AG09309 (cell line): ENCODE measurements at regions not wholly inside any gene's neighbourhood (a gene's known extent, or its start where the extent isn't known, plus 50 kb on each side); places are given as distances from the start of the nearest gene placed in this dataset.
A peak's percentile ranks its signal among the peaks of the same experiment; 100 is the strongest.

ENCODE experiments used
- DNase-seq: peaks from one replicate; pipeline ENCODE4 v3.0.0-alpha.2; 2010; ENCODE audit warnings: low read depth
- H3K4me3 ChIP-seq: 2 replicates; pipeline ENCODE4 v1.5.1; 2011; ENCODE audit warnings: mild to moderate bottlenecking, low read depth, low read length, moderate library complexity; ENCODE audit not compliant: control insufficient read depth
- TF ChIP-seq, protein P1 (sequence below): IDR thresholded peaks from 2 replicates; pipeline ENCODE4 v1.5.1; 2011; ENCODE audit warnings: mild to moderate bottlenecking, low read depth, low read length, inconsistent platforms; ENCODE audit not compliant: insufficient read depth, control insufficient read depth; ENCODE audit errors: missing control alignments

DNA sequence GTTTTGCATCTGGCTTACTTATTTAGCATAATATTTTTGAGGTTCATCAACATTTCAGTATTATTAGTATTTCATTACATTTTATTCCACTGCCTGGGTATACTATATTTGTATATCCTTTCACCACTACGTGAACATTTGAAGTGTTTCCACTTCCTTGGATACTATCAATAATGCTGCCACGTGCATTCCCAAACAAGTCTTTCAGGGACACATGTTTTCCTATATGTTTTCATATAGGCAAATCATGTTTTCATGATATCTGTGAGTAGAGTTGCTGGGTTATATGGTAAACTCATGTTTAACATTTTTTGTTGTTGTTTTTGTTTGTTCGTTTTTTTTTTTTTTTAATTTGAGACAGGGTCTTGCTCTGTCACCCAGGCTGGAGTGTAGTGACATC, 380.1 kb downstream of the OMA1 start:
- no peak for DNase-seq
- TF ChIP-seq, protein P1, sequence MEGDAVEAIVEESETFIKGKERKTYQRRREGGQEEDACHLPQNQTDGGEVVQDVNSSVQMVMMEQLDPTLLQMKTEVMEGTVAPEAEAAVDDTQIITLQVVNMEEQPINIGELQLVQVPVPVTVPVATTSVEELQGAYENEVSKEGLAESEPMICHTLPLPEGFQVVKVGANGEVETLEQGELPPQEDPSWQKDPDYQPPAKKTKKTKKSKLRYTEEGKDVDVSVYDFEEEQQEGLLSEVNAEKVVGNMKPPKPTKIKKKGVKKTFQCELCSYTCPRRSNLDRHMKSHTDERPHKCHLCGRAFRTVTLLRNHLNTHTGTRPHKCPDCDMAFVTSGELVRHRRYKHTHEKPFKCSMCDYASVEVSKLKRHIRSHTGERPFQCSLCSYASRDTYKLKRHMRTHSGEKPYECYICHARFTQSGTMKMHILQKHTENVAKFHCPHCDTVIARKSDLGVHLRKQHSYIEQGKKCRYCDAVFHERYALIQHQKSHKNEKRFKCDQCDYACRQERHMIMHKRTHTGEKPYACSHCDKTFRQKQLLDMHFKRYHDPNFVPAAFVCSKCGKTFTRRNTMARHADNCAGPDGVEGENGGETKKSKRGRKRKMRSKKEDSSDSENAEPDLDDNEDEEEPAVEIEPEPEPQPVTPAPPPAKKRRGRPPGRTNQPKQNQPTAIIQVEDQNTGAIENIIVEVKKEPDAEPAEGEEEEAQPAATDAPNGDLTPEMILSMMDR: no peak
- no peak overlapping the region for H3K4me3 ChIP-seq

DNA sequence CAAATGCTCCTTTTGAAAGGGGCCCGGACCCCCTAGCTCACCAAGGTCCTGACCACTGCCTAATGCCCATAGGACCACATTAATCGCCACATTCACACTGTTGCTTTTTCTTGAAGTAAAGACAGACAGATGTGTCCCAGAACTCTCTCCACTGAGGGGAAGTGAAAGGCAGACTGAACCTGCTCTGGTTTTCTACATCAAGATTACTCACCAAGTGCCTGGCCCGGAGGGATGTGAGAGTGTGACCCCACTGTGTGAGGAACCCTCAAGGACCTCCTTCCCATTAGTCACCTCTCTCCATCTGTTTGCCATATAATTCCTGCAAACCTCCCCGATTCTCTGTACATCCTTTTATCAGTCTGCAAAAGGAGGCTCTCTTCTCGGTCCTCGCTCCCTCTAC, 381.5 kb downstream of the OMA1 start:
- TF ChIP-seq, protein P1: no peak
- no peak overlapping the region for H3K4me3 ChIP-seq
- DNase-seq: no peak

DNA sequence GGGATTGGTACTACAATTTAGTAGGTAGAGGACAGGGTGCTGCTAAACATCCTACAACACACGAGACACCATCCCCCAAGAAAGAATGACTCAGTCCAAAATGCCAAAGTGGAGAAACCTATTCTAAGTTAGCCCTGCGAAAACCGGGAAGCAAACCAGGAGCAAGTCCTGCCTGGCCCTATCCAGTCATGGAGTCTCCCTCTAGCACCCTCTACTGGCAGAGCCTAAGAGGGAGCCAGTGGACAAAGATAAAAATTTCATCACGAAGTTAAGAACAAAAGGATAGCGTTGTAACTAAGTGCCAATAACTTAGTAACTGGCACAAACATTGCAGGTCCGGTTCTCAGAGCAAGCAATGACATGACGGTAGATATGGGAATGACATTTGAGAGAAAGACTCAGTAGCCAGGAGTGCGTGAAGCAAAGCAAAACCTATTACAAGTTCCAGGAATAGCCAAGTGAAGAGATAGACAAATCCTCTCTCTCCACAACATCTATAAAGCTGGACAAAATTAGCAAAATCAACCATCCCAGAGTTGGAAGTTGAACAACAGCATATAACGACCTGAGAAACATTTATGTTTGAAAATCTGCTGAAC, 383.5 kb downstream of the OMA1 start:
- TF ChIP-seq, protein P1: peak; percentile 93
- no peak overlapping the region for H3K4me3 ChIP-seq
- DNase-seq: peak; percentile 37

DNA sequence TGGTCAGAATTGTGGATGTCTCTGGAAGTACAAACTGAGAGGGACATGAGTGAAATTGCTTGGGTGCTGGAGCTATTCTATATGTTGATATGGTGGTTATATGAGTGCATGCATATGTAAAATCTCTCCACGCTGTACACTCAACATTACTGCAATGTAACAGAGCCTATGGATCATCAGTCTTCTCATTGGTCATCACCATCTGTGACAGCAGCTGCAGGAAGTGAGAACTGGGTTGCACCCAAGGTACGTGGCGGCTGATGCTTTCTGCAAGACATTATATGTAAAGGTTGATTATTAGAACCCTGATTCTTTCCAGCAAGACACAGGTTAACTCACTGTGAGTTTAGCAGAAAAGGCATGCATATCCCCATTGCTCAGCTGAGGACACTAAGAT, 387.1 kb downstream of the OMA1 start:
- TF ChIP-seq, protein P1: no peak
- no peak overlapping the region for H3K4me3 ChIP-seq

DNA sequence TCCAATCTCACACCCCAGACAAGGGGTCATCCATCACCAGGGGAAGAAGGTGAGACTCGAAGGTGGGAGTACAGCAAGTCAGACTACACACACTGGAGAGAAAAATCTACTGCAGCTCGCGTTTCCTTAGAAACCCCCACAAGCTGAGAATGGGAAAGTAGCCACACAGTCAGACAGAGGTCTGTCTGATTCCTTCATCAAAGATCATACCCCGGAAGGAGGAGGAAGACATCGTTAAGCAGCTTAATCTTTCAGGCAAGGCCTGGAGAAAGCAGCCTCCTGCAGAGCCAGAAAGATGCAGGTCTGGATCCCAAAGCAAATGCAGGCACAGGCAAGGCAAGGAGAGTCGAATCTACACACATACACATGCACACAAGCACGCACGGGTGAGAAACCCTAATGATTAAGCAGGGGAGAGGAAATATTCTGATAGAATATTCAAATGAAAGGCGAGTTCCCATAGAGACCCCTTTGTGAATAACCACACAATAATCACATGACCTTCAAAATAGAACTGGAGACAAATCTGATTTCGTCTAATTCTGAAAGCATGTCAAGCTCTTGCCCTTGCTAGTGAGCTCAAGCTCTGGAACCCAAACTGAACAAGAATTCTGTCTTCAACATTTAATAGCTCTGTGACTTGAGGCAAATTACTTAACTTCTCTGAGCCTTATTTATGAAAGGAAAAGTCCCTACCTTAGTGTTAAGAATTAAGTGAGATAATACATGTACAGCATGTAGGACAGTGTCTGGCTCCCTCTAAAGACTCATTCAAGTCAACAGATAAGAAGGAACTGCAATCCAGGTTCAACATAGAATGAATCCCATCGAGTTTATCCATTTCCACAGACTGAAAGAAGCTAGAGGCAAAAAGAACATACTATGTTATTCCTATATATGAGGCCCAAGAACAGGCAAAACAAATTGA, 387.8 kb downstream of the OMA1 start:
- H3K4me3 ChIP-seq: no peak overlapping the region
- DNase-seq: no peak
- TF ChIP-seq, protein P1: no peak

More for the DNA sequence above, 387.1 kb downstream of the OMA1 start:
- no peak for DNase-seq

DNA sequence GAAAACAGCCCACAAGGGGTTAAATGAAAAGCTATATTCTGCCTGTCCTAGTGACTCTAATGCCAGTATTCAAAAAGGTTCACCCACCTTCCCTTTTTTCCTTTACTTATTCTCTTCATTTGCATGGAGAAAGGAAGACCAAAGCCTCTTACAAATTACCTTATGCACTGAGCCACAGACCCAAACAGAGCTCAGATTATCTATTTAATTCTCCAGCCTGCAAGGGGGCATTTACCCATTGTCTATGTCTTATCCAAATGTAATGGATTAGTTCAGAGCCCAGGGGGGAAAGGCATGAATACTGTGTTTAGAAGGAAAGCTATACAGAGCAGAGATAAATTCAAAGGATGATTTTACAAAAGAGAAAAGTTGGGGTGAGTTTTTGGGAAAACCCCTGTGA, 388.5 kb downstream of the OMA1 start:
- H3K4me3 ChIP-seq: no peak overlapping the region
- no peak for DNase-seq
- TF ChIP-seq, protein P1: no peak
